ENCODE measurements at regions not wholly inside any gene's neighbourhood (a gene's known extent, or its start where the extent isn't known, plus 50 kb on each side); places are given as distances from the start of the nearest gene placed in this dataset.

GRCh38 chr6:148137652-148138051, 205.0 kb upstream of the SASH1 start:
- TF ChIP-seq EZH2 (IDR thresholded peaks at IDR 0.05; ENCODE audit: low read depth, low read length, severe bottlenecking) = no peak
- TF ChIP-seq, protein P1, sequence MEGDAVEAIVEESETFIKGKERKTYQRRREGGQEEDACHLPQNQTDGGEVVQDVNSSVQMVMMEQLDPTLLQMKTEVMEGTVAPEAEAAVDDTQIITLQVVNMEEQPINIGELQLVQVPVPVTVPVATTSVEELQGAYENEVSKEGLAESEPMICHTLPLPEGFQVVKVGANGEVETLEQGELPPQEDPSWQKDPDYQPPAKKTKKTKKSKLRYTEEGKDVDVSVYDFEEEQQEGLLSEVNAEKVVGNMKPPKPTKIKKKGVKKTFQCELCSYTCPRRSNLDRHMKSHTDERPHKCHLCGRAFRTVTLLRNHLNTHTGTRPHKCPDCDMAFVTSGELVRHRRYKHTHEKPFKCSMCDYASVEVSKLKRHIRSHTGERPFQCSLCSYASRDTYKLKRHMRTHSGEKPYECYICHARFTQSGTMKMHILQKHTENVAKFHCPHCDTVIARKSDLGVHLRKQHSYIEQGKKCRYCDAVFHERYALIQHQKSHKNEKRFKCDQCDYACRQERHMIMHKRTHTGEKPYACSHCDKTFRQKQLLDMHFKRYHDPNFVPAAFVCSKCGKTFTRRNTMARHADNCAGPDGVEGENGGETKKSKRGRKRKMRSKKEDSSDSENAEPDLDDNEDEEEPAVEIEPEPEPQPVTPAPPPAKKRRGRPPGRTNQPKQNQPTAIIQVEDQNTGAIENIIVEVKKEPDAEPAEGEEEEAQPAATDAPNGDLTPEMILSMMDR (IDR thresholded peaks at IDR 0.05; ENCODE audit: control extremely low read depth in 1 of 3, insufficient read depth in 1 of 3, low read depth in 1 of 3, low read length in 3 of 3) = no peak
- no peak for TF ChIP-seq POLR2A (IDR thresholded peaks at IDR 0.05; ENCODE audit: control extremely low read depth in 1 of 2, low read depth in 2 of 2, low read length in 2 of 2)
- TF ChIP-seq EP300 (IDR thresholded peaks at IDR 0.05; ENCODE audit: borderline replicate concordance in 1 of 2, low read depth in 2 of 2, low read length in 2 of 2) = no peak

All from H1 (cell line).